ENCODE measurements at regions not wholly inside any gene's neighbourhood (a gene's known extent, or its start where the extent isn't known, plus 50 kb on each side); places are given as distances from the start of the nearest gene placed in this dataset.

DNA sequence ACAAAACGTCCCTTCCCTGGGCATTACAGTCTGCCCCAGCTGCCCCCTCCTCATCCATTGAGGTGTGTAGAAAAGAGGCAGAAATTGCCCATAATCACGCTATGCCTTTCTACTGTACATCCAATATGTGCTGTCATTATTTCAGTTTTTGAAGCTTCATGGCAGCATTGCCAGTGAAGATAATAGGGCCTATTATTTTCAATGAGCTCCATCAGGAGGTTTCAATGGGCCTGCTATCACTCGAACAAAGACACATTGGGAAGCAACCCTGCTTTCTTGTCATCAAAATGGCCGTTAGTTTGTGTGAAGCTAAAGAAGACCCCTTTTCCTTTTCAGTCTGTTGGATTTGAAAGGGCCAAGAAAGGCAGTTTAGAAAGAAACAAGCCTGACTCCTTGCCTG is 653.8 kb downstream of the NOVA1 start:
- Mint-ChIP-seq H3K4me1 (ENCODE audit: low read depth) (no peaks in the 10 kb centered on the region), H3K4me3 (no peak overlapping the region), H3K9me3 (peaks cover 11% of the 10 kb centered on the region), H3K27ac (no peak overlapping the region), H3K36me3 (ENCODE audit: low read depth) (no peaks in the 10 kb centered on the region), H3K27me3 (ENCODE audit: insufficient read depth) (no peaks in the 10 kb centered on the region)
- intact Hi-C loops (cut with micrococcal nuclease): no loop called here
- DNase-seq (ENCODE audit: low spot score): no peak

DNA sequence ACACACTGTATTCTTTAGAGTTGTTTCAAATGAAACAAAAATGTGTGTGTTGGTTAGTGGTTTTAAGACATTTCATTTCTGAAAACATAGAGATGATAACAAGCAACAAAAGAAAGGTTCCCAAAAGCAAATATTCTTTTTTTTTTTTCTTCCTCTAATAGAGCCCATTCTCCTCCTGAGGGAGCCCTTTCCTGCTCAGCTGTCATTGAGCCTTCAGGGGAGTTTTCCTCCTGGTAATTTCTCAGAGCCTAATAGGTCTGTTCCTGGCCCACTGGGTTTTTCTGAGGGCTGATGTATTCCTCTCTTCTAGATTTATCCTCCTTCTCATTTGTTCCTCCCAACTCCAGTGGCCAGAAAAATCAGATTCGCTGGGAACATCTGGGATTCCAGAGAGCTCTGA is 654.5 kb downstream of the NOVA1 start:
- Mint-ChIP-seq H3K4me3 (no peak overlapping the region), H3K9me3 (peaks cover 9% of the 10 kb centered on the region), H3K36me3 (ENCODE audit: low read depth) (no peaks in the 10 kb centered on the region), H3K27me3 (ENCODE audit: insufficient read depth) (no peaks in the 10 kb centered on the region), H3K27ac (no peak overlapping the region), H3K4me1 (ENCODE audit: low read depth) (no peaks in the 10 kb centered on the region)
- no peak for DNase-seq (ENCODE audit: low spot score)
- intact Hi-C loops (cut with micrococcal nuclease): no loop called here

DNA sequence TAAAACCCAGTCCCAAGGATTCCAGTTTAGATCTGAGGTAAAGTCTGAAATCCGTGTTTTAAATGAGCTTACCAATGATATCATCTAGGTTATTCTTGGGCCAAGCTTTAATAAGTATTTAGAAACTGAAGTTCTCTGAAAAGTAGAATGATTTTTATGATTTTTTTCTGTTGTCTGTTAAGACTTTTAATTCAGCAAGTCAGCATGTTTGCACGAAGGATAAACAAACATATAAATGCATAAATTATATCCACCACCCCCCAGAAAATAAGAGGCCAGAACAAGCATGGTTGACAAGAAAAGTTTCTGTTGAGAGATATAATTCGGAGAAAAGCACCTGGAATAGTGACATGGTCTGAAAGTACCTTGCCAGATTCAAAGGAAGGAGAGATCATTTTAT is 655.7 kb downstream of the NOVA1 start:
- Mint-ChIP-seq H3K4me3 (no peak overlapping the region), H3K9me3 (peaks cover 9% of the 10 kb centered on the region), H3K27me3 (ENCODE audit: insufficient read depth) (no peaks in the 10 kb centered on the region), H3K36me3 (ENCODE audit: low read depth) (no peaks in the 10 kb centered on the region), H3K27ac (no peak overlapping the region), H3K4me1 (ENCODE audit: low read depth) (no peaks in the 10 kb centered on the region)
- no peak for DNase-seq (ENCODE audit: low spot score)
- intact Hi-C loops (cut with micrococcal nuclease): no loop called here

DNA sequence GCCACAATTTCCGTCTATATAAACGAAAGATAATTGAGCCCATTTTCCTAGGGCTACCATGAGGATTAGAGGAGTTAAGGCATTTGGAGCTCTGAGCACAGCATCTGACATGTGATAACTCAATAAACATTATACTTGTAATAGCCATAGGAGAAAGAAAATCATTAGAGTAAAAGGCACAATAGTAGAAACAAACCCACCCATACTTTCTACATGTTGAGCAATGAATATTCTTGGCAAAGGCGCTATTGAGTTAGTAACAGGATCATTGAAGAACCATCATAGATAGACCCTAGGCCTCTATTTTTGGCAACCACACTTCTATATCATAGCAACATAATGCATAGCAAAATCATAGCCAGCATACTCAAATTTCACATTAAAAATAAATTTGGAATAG is 664.1 kb downstream of the NOVA1 start:
- Mint-ChIP-seq H3K4me3 (no peak overlapping the region), H3K27me3 (ENCODE audit: insufficient read depth) (no peaks in the 10 kb centered on the region), H3K4me1 (ENCODE audit: low read depth) (no peaks in the 10 kb centered on the region), H3K9me3 (peaks cover 4% of the 10 kb centered on the region), H3K36me3 (ENCODE audit: low read depth) (no peaks in the 10 kb centered on the region), H3K27ac (no peak overlapping the region)
- no peak for DNase-seq (ENCODE audit: low spot score)
- intact Hi-C loops (cut with micrococcal nuclease): no loop called here

DNA sequence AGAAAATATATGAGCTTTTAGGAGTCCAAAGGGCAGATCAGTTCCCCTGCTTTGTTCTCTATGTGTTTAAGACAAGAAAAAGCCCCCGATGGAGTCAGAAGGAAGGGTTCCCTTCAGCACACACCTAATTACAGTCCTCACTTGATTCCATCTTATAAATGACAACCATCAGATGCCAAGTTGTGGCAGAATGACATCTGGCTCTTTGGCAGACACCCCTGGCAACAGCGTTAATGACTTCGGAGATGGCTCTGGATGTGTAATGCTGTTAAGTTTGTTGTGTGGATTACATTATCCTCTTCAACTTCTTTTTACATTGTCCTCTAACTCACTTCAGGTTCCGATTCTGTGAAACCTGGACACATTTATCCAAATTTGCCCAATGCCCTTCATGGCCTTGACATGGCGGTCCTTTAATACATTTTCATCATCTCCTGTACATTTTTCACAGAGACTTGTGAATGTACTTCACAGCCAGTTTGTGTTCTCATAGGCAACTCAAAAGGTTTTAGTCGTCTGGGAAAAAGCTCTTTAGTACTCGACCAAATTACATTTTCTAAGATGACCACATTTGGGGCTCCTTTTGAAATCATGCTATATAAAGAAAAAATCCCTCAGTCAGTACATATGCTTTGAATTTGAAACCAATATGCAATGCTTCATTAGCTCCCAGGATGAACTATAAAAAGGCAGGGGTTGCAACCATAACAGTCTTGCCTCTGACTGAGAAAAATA is 667.8 kb downstream of the NOVA1 start:
- intact Hi-C loops (cut with micrococcal nuclease): no loop called here
- Mint-ChIP-seq H3K4me1 (ENCODE audit: low read depth) (no peaks in the 10 kb centered on the region), H3K9me3 (peaks cover 28% of the 10 kb centered on the region)

DNA sequence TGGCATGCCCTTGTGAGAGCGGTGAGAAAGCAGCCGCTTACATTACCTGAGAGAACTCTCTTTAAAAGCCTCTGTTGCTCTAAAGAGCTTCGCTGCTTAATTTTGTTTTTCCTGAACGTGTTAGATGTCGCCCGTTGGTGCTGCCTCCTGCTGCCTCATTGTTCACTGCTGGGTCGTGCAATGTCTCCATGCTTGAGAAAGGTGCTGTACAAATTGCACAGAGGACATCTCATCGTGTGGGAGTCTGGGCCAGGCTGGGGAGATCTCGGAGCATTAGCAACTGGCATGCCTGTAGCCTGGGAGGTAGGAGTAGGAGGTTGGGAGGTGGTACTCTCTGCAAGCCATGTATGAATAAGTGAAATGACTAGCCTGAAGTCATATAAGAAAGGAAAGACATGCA is 686.0 kb downstream of the NOVA1 start:
- no peak overlapping the region for H3K4me3 Mint-ChIP-seq

More for the DNA sequence above, 667.8 kb downstream of the NOVA1 start:
- no peaks in the 10 kb centered on the region for H3K27me3 Mint-ChIP-seq (ENCODE audit: insufficient read depth)
- no peak for DNase-seq (ENCODE audit: low spot score)
- no peaks in the 10 kb centered on the region for H3K36me3 Mint-ChIP-seq (ENCODE audit: low read depth)
- H3K27ac Mint-ChIP-seq: no peak overlapping the region
- H3K4me3 Mint-ChIP-seq: no peak overlapping the region

DNA sequence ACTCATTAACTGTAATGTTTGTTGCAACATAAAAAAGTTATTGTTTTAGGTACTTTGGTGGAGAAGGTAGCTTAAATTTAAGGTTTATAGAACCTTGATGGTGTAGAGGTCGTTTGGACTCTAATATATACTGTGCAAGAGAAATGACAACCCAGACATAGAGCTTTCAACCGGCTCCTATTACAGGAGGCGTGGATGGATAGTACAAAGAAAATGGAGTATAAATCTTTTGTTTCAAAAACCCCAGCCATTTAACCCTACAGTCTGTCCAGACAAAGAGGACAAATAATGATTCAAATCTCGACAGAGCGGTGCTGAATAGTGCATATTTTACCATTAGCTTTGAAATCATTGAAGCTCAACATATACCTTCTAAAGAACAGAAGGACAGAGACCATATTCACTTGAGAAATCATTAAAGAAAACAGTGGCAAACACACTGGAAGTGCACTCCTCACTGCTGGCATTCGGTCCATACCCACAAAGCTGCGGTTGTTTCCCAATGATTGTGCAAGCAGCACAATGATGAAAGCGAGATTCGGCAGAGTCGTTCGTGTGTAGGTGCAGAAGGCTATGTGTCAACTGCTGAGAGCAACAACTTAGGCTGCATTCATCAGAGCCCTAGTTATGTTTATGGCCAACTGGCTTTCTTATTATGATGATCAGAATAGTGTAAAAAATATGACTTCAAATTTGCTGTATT is 688.6 kb downstream of the NOVA1 start:
- Mint-ChIP-seq H3K4me3 (no peak overlapping the region), H3K27me3 (ENCODE audit: insufficient read depth) (no peaks in the 10 kb centered on the region), H3K4me1 (ENCODE audit: low read depth) (no peaks in the 10 kb centered on the region), H3K9me3 (peaks cover 48% of the 10 kb centered on the region), H3K27ac (no peak overlapping the region), H3K36me3 (ENCODE audit: low read depth) (no peaks in the 10 kb centered on the region)
- no peak for DNase-seq (ENCODE audit: low spot score)
- intact Hi-C loops (cut with micrococcal nuclease): no loop called here

More for the DNA sequence above, 686.0 kb downstream of the NOVA1 start:
- H3K27me3 Mint-ChIP-seq (ENCODE audit: insufficient read depth): no peaks in the 10 kb centered on the region
- H3K36me3 Mint-ChIP-seq (ENCODE audit: low read depth): no peaks in the 10 kb centered on the region
- DNase-seq (ENCODE audit: low spot score): no peak
- peaks cover 35% of the 10 kb centered on the region for H3K9me3 Mint-ChIP-seq
- H3K27ac Mint-ChIP-seq: no peak overlapping the region
- intact Hi-C loops (cut with micrococcal nuclease): no loop called here
- no peaks in the 10 kb centered on the region for H3K4me1 Mint-ChIP-seq (ENCODE audit: low read depth)

DNA sequence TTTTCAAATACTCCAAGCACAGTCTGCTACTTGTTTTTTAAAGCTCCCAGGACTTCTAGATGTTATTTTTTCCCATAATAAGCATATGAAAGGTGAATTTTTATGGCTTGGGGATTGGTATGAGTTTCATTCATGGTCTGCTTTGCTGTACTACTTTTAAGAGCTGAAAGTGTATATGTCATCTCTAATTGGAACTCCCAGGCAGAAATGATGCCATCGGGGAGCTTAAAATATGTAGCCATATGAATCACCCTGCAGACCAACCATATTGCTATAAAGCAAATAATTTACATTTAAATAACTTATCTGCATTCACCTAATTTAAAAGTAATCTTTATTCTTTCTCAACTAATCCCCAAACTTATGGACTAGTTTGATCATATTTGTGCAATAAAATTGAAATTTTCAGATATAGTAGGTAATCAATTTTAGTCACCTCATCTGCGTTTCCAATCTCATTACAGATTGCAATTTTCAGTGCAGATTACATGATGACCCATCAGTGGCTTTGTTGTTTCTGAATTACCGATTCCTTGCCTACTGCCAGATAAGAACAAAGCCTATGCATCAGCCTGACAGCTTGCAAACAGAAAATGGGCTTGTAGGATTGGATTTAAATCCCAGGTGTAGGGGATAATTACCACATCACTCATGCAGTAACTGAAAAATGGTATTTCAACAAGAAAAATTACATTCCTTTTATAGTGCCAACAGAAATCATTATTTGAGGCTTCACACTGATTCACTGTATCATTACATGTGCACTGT is 689.4 kb downstream of the NOVA1 start:
- DNase-seq (ENCODE audit: low spot score): no peak
- H3K4me1 Mint-ChIP-seq (ENCODE audit: low read depth): no peaks in the 10 kb centered on the region
- no peak overlapping the region for H3K4me3 Mint-ChIP-seq
- H3K27me3 Mint-ChIP-seq (ENCODE audit: insufficient read depth): no peaks in the 10 kb centered on the region
- H3K36me3 Mint-ChIP-seq (ENCODE audit: low read depth): no peaks in the 10 kb centered on the region
- no peak overlapping the region for H3K27ac Mint-ChIP-seq
- intact Hi-C loops (cut with micrococcal nuclease): no loop called here
- peaks cover 51% of the 10 kb centered on the region for H3K9me3 Mint-ChIP-seq

DNA sequence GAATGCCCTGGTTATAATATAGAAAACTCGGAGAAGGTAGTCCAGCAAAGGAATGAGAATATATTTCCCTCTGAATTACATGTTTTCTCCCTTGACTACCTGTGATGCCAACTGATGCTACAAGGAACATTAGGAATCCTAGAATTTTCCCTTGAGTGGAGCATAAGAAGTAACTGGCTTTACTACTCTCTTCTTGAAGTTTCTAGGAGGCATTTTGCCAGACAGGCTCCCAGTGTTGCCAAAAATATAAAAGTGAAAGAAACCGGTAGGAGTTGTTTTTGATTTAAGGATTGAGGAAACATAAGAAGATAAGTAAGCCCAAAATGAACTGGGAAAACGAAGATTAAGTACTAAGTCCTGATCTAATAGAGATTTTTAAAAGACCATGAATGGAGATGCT is 693.4 kb downstream of the NOVA1 start:
- H3K4me3 Mint-ChIP-seq: no peak overlapping the region
- H3K27ac Mint-ChIP-seq: no peak overlapping the region
- no peak for DNase-seq (ENCODE audit: low spot score)
- intact Hi-C loops (cut with micrococcal nuclease): no loop called here
- no peaks in the 10 kb centered on the region for H3K36me3 Mint-ChIP-seq (ENCODE audit: low read depth)
- H3K4me1 Mint-ChIP-seq (ENCODE audit: low read depth): no peaks in the 10 kb centered on the region
- no peaks in the 10 kb centered on the region for H3K27me3 Mint-ChIP-seq (ENCODE audit: insufficient read depth)
- peaks cover 42% of the 10 kb centered on the region for H3K9me3 Mint-ChIP-seq

DNA sequence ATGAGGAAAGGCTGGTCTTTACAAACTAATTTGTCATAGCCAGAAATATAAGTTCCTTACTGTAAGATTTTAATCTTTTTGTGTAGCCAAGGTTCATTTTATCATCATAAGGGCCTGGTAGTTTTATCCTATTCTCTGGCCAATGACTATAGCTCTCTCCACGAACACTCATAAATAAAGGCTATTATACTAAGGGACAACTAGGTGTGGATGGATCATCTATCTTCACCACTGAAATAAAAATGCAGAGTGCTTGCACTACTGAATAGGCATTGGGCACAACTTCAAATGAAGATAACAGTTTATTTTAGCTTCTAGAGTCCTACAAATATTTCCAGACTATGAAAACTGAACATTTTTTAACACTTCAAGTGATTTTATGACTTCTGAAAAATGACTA is 698.6 kb downstream of the NOVA1 start:
- intact Hi-C loops (cut with micrococcal nuclease): no loop called here
- Mint-ChIP-seq H3K4me1 (ENCODE audit: low read depth) (no peaks in the 10 kb centered on the region), H3K9me3 (peaks cover 16% of the 10 kb centered on the region), H3K27ac (no peak overlapping the region), H3K36me3 (ENCODE audit: low read depth) (no peaks in the 10 kb centered on the region), H3K27me3 (ENCODE audit: insufficient read depth) (no peaks in the 10 kb centered on the region), H3K4me3 (no peak overlapping the region)
- no peak for DNase-seq (ENCODE audit: low spot score)

DNA sequence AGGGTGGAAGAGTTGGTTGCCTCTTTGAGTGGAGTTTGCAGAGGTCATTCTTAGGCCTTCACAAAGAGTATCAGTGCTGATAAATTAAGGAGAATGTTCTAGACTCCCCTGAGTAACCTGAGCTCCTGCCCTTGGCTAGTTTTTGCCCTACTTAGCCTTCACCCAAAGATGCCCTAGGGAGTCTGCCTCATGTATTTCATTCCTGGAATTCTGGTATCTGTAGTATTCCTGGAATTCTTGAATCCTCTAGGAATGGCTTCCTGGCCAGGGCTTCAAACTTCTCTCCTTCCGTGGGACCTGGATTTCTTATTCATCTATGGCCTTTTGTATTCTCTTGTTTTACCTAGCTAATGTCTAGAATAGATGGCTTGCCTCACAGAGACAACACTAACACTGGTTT is 701.1 kb downstream of the NOVA1 start:
- no peaks in the 10 kb centered on the region for H3K36me3 Mint-ChIP-seq (ENCODE audit: low read depth)
- peaks cover 26% of the 10 kb centered on the region for H3K9me3 Mint-ChIP-seq
- intact Hi-C loops (cut with micrococcal nuclease): no loop called here
- no peak for DNase-seq (ENCODE audit: low spot score)
- H3K4me3 Mint-ChIP-seq: no peak overlapping the region
- no peaks in the 10 kb centered on the region for H3K4me1 Mint-ChIP-seq (ENCODE audit: low read depth)
- H3K27me3 Mint-ChIP-seq (ENCODE audit: insufficient read depth): no peaks in the 10 kb centered on the region
- H3K27ac Mint-ChIP-seq: no peak overlapping the region

DNA sequence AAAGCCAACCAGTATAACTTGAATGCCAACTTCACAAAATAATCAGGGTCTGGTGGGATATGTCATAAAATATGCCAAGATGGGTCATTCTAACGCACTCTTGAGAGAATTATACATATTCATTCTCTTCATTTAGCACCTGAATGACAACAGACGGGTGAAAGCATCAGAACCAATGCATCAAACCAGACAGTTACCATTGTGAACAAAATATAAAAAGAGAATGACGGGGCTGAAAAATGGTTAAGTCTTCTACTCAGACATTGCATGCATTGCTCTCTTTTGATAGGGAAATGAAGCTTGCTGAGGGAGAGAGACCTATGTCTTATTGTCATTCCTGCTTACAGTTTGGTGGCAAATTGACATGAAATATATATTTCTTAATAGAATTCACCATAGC is 702.1 kb downstream of the NOVA1 start:
- no peak overlapping the region for H3K4me3 Mint-ChIP-seq
- no peaks in the 10 kb centered on the region for H3K4me1 Mint-ChIP-seq (ENCODE audit: low read depth)
- H3K36me3 Mint-ChIP-seq (ENCODE audit: low read depth): no peaks in the 10 kb centered on the region
- no peak for DNase-seq (ENCODE audit: low spot score)
- H3K27me3 Mint-ChIP-seq (ENCODE audit: insufficient read depth): no peaks in the 10 kb centered on the region
- H3K27ac Mint-ChIP-seq: no peak overlapping the region
- intact Hi-C loops (cut with micrococcal nuclease): no loop called here
- H3K9me3 Mint-ChIP-seq: peaks cover 29% of the 10 kb centered on the region

DNA sequence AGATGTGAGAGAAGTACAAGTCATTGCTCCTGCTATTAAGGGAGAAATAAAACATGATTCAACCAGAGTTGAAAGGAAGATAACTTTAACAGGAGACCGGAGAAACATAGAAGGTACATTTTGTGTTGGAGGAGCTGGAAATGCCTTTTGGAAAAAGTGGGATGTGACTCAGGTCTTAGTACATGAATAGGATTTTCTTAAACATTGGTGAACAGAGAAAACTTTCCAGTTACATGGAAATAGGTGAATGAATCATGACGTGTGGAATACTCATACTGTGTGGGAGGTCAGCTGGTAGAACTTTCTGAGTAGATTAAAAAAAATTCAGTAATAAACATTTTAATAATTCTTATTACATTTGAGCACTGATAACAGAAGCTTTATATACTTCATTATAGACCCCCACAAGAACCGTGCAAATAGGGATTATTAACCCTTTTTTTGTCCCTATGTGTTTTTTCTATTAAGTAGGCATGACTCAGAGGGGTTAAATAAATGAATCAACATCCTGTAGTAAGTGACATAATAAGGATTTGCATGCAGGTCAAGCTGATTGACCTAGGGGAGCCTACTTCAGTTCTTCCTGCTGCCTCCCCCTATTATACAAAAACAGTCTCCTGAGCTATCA is 710.5 kb downstream of the NOVA1 start:
- peaks cover 23% of the 10 kb centered on the region for H3K9me3 Mint-ChIP-seq
- H3K4me1 Mint-ChIP-seq (ENCODE audit: low read depth): no peaks in the 10 kb centered on the region
- no peaks in the 10 kb centered on the region for H3K36me3 Mint-ChIP-seq (ENCODE audit: low read depth)
- no peaks in the 10 kb centered on the region for H3K27me3 Mint-ChIP-seq (ENCODE audit: insufficient read depth)
- intact Hi-C loops (cut with micrococcal nuclease): no loop called here
- H3K27ac Mint-ChIP-seq: no peak overlapping the region
- DNase-seq (ENCODE audit: low spot score): no peak
- H3K4me3 Mint-ChIP-seq: no peak overlapping the region

Data from activated T-helper 1 cell treated with anti-CD3 and anti-CD28 coated beads, Interleukin-12 subunit alpha, Interleukin-12 subunit beta, Interleukin-2, Interleukin-4 antibody, amounts not matched to agents 30 ng/mL and 10 ng/mL and 1 ng/mL, durations not matched to agents 14 hours and 24 hours and 36 hours (primary cell).